HG03565 (cell line): ENCODE measurements at regions not wholly inside any gene's neighbourhood (a gene's known extent, or its start where the extent isn't known, plus 50 kb on each side); places are given as distances from the start of the nearest gene placed in this dataset.

Experiments
- ATAC-seq: cut with Tn5 transposase; IDR thresholded peaks from one replicate; pipeline ENCODE4 v1.9.1; 2021; ENCODE audit warnings: mild to moderate bottlenecking, moderate library complexity; ENCODE audit not compliant: unreplicated experiment

DNA sequence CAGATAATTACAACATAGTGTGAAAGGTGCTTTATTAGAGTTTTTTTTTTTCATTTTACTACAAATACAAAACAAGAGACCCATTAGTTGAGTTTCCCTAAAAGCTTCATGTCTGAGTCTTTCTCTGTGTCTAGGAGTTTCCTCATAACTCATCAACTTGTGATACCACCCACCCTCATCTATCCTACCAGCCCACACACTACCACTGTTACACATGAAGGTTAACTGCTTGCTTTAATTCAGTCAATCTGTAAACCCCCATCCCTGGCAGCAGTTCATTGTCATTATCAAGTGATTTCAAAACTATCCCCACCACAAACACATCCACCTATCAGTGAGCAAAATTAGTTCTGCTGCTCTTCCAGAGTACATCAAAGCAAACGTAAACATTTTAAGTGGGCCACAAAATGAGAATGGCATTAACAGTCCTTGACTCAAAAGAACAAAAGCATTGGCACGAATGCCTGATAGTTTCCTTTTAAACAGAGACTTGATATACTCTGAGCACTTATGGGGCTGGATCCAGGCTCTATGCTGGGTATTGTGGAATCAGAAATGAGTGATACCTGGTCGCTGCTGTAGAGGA lies 331.6 kb upstream of the FAM241A start:
- no peak for ATAC-seq

DNA sequence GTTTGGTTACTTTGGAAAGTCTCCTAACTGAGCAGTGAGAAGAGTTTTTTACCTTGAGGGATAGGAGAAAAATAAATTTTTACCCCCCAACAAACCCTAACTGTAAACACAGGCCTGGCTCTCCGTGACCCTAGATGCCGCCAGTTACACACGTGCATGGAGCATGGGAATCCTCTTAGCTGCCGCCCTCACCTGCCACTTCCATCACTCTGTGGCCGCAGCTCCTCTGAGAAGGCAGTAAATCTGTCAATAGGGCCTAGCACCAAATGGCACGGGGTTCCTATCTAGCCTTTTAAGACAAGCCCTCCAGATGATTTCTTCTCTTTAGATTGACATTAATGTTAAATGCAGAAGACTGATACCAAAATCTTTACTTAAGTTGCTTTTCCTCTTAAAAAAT lies 330.3 kb upstream of the FAM241A start:
- ATAC-seq = no peak

DNA sequence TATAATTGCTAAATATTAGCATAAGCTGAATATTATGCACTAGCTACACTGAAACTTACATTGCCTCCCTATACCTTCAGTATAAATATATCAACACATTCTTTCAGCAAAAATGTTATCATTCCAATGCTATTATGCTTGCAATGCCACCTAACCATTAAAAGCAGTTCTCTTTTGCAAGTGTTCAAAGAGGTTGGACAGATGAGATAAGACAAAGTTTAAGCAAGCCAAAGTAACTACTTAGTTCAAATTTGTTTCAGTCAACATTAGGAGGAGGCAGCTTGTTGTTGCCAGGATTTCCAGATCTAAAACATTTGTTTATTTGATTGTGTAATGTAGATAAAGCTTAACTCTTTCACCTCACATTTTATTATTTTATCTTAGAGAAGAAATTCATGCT lies 323.9 kb upstream of the FAM241A start:
- no peak for ATAC-seq

DNA sequence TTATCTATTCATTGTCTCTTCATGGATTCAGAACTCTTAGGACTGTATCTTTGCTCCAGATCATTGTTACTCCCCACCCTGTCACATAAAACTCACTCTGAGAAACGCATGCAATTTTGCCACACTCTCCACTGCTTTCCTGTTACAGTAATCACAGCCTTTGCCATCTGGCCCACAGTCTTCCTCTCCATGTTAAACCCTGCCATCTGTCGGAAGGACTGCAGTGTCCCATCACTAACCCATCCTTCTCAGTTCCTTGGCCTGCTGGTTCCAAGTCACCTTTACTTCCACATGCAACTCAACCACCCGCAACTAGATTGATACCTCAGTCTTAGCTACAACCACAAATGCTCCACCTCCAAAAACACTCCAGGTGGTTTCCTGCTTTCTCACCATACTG lies 308.7 kb upstream of the FAM241A start:
- ATAC-seq = no peak

DNA sequence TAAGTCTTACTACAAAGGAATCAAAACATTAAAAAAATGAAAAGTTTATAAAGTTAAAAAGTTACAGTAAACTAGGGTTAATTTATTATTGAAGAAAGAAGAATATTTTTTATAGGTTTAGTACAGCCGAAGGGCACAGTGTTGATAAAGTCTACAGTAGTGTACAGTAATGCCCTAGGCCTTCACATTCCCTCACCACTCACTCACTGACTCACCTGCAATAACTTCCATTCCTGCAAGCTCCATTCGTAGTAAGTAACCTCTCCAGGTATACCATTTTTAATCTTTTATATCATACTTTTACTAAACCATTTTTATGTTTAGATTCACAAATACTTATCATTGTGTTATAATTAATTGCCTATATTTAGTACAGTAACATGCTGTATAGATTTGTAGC lies 307.5 kb upstream of the FAM241A start:
- no peak for ATAC-seq

DNA sequence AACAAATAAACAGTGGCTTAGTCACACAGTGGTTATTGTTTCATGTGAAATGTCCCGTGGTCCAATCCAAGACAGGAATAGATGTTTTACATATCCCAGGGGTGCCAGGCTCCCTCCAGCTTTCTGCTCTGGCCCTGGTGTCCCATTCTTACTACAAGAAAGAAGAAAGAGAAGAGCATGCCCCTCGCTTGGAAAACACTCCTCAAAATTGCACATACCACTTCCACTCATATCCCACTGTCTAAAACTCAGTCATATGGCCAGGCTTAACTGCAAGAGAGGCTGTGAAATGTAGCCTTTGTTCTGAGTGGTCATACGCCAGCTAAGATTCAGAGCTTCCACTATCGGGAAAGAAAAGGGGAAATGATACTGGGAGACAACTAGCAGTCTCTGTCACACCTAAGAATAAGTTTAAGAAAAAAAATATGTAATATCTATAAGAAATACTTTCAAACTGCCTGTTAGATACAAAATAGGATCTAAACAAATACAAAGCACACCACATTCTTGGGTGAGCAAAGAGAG lies 306.8 kb upstream of the FAM241A start:
- ATAC-seq = peak; percentile 85

DNA sequence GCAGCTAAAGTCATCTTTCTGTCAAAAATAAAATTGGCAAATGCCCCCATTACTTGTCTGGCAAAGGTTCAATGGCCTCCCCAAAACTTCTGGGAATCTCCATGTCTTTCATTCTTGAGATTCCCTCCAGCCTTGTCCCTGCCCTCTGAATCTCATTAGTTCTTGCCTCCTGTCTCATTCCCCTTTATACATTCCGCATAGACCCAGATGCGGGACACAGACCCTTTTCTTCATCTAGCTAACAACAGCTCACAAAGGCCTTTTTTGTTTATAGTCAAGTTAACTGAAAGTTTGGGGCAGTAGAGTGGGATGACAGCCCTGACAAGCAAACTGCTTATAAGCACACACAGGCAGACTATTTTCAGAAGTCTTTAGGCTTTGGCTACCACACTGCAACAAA lies 306.1 kb upstream of the FAM241A start:
- ATAC-seq = no peak

DNA sequence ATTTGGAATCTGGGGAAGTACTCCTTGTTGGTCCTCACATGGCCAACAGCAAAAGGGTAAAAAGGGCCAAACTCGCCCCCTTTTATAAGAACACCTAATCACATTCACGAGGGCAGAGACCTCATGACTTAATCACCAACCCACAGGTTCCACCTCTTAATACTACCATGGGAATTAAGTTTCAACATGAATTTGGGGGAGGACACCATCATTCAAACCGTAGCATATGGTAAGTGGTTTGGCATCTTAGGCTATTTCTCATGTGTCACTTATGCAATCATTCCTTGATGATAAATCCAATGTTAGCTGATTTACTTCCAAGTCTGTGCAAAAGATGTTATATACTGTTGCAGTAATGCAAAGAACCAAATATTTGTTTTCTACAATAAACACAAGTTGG lies 302.9 kb upstream of the FAM241A start:
- ATAC-seq = no peak

DNA sequence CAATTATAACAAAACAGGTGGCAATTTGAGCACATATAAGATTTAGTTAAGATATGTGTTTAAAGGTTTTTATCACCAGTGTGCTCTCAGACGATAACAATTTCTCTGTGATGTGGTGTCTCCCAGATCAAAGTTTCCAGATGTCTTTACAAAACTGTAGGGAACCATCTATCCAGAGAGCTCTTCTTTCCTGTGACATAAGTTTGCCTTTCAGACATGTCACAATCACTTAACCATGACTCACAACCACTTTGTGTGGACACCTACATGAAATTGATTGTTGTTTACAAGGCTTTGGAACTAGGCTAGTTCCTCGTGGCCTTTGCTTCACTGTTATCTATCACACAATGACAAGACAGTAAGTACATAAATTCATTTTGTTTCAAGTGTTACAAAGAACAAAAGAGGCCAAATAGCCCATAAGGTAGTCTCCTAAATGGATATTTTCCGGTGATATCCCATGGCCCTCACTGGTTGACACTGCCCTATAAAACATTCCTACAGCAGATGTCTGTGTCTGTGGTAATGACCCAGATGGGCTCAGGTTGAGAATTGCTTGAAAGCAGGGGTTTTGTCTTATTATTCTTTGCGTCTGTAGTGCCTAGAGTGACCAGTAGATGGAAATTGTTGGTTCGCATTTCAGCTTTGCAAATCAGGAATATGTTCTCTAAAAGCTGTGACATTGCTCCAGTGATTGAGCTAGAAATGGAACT lies 297.8 kb upstream of the FAM241A start:
- no peak for ATAC-seq

DNA sequence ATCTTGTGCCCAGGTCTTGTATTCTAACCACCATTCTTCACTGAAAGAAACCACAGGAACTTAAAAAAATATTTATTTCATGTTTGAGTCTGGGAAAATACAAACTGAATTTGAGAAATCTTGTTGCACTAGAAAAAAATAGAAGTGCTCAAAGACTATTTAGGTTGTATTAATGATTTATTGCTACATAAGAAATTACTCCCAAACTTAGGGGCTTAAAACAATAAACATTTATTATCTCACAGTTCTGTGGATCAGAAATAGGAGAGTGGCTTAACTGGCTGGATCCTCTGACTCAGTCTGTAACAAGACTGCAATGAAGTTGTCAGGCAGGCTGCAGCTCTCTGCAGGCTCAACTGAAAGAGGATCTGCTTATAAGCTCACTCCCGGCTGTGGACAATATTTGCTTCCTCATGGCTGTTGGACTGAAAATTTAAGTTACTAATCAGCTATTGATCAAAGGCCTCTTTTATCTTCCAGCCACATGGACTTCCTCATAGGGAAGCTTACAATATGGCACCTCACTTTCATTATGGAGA lies 295.4 kb upstream of the FAM241A start:
- ATAC-seq = no peak

DNA sequence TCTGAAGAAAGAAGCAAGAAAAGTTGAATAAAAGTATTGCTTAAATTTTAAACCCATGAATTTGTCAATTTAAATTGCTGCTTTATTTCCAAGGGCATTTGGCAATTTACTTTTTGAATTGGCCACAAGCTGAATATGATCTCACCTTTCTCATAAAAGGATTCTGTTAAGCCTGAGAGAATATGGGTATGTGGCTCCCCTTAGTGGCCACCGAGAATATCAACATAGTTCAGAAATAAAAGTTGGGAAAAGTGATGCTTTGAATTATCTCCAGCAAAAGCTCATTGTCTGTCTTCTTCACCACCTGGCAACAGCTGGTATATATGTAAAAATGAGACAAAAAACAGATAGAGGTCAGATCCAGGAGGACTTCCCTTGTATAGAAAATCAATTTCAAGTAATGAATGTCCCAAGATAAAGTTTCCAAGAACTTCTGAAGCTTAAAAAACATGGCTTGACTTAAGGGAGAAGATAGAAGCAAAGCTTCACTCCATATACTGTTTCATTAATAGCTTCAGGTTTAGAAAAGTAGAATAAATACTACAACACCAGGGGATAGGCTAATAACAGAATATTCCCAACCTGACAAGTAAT lies 290.7 kb upstream of the FAM241A start:
- ATAC-seq = peak; percentile 80

DNA sequence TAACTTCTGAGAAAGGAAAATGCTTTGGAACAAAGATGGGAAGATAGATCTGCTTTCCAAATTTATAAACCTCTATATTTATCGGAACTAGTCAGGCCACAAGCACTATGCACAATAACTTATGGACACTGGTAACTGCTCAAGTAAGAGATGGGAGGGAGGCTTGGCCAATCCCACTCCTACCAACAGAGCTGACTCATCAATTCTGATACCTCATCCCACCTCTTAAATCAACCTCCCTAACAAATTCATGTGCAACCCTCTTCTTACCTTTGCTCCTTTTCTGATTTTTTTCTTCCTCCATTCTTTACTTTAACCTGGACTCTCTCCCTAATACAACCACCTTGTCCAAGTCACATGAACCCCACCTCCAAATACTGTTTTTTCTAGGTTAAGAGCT lies 289.9 kb upstream of the FAM241A start:
- ATAC-seq = no peak

DNA sequence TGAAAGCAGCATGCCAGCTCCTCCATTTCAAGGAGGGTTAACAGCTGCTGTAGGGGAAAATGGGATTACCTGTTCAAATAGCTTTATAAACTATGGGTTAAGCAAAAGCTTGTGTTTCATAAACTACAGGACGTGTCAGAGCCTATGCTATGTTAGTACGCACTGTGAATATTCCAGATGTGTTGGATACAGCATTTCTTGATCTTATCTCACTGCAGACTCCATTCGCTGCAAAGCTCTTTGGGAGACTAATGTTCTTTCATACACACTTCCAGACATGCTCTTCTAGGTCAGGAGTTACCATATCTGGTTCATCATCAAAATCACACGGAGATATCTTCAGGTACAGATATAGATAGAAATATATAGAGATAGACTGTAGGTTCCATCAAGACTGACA lies 281.2 kb upstream of the FAM241A start:
- no peak for ATAC-seq

DNA sequence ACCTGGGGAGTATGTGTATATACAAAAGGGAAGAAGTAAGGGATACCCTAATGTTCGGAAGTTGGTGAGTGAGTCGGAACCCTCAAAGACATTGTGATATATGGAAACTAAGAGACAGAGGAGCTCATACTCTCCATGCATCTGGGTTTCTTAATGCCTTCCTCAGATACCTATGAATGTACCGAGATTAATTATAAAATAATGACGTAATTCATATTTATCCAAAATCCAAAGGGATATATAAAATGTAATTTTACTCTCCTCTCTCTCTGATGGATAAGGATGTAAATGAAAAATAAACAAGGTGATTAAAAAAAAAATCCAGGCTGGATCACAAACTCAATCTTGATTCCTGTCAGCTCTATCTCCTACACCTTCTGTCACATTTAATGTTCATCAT lies 275.9 kb upstream of the FAM241A start:
- no peak for ATAC-seq

DNA sequence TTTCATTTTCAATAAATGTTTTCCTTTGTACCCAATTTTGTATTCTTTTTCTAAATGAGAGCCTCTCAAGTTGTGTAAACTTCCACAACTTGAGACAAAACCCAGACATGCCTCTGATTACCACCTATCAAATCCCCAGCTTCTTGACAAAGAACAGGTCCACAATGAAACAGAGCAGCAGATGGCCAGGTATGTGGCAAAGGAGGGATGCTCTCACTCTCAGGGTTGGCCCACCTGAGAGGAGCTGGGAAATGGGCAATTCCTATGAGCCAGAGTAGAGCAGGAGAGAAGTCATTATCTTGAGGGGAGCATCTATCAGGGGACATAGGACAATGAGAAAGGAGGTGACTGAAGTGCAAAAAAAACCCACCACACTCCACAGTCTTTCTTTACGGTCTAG lies 273.5 kb upstream of the FAM241A start:
- ATAC-seq = no peak

DNA sequence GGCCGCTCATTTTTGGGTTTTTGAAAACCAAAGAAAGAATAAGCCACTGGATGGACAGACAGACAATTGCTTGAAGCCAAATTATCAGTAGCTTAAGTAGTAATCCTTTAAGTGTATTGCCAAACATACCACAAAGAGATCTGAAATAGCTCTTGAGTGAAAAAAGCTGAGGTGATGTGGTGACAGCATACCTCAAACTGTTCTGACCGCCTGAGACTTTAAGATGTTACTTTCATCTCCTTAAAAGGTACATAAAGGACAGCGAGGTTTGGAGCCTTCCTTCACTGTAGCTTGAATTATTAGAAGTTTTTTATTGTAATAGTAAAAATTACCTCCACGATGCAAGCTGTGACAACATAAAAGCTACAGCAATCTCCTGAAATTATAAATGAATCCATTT lies 271.5 kb upstream of the FAM241A start:
- no peak for ATAC-seq

DNA sequence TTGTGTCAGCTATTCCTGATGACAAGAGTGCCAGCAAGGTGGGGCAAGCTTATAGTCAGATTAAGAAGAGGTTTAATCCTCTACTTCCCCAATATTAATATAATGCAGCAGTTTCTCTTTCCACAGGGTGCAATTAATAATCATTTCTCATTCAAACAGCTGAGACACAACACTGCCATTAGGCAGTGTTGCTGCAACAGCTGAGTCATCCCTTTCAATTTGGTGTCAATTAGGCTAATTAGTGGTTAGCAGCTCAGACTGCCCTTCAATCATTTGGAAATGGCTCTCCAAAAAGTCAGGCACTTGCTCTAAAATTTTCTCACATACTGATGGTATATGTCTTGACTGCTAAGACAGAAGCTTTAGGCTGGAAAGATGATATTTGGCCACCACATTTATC lies 265.7 kb upstream of the FAM241A start:
- no peak for ATAC-seq

DNA sequence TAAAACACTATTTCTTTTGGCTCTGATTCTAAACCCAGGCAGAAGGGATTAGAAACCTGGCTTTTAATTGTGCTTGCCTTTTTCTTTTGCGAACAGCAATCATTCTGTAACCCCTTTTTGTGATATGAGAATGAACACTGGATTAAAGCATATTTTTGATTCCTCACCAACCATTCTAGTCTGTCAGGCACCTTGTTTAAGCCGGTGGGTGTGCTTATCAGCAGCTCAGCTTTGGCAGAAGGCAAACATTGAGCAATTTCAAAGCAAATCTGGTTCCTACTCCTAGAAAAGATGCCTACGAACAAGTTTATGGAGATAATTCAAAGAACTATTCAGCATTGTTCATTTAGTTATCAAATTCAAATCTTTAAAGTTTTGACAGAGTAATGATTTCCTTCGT lies 265.1 kb upstream of the FAM241A start:
- ATAC-seq = no peak

DNA sequence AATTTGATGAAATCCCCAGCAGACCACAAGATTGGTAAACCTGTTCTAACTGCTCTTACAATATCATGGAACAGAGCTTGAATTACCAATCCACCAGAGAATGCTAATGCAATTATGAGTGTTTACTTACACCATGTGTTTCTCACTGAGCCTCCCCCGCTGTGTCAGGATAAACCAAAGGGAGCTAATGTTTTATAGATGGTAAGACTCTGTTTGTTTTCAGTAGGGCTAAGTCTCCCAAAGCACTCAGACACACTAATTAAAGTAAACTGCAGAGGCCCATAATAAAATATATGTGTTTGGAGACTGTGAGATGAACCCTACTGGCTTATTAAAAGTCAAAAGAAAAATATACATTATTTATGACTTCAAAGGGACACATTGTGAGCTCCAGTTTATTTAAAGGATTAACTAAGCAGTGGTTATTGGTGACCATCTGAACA lies 261.7 kb upstream of the FAM241A start:
- ATAC-seq = no peak

DNA sequence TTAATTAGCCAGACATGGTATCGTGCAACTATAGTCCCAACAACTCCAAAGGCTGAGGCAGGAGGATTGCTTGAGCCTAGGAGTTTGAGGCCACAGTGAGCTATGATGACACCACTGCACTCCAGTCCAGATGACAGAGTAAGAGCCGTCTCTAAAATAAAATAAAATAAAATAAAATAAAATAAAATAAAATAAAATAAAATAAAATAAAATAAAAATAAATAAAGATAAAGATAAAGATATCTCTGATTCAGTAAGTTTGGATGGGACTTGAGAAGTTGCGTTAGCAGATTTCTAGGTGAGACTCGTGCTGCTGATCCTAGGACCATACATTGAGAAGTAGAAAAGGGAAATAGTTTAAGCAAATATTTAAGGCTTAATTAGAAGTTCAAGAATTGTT lies 254.8 kb upstream of the FAM241A start:
- ATAC-seq = no peak

DNA sequence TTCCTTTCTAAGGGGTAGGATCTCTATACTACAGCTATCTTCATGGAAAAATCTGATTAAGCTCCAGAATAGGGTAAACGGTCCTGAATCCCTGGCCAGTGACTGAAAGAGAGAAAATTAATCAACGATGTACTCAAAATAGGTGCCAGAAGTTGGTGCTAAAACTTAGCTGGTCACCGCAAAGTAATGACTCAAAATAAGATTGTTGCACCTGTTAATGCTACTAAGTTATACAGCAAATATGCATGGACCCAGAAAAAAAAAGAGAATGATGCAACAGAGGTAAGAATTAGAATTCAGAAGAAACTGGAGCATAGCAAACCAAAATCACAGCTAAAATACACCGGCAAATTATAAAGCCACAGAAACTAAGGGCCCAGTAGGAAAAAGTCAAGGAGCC lies 239.7 kb upstream of the FAM241A start:
- ATAC-seq = peak; percentile 80

DNA sequence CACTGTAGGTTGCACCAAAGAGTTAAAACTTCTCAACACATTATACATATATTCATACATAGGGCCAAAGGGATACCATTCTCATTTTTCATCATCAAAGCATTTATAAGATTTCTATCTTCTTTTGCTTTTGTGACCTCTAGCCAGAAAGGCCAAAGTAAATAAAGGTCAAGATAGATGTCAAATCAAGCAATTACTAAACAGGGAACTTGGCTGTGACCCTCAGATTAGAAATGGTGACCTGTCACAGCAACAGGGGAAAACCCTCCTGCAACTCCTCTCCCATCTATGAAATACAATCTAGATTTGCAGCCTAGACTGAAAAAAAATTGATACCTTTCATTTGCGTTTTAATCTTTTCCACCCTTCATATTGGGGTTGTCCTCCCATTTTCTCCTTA lies 225.6 kb upstream of the FAM241A start:
- ATAC-seq = no peak
